NCI-H69 (cell line): ENCODE measurements at regions not wholly inside any gene's neighbourhood (a gene's known extent, or its start where the extent isn't known, plus 50 kb on each side); places are given as distances from the start of the nearest gene placed in this dataset.

Experiments used
- DNase-seq: peaks from one replicate; lab custom pipeline; 2025; lab: John Stamatoyannopoulos, UW

GRCh38 chr10:3523309-3524050, 261.5 kb downstream of the KLF6 start:
- DNase-seq = no peak

GRCh38 chr10:3516923-3517255, 268.1 kb downstream of the KLF6 start:
- no peak for DNase-seq

GRCh38 chr10:3516234-3516922, 268.6 kb downstream of the KLF6 start:
- DNase-seq = no peak

- no peak for DNase-seq
Observed at GRCh38 chr10:3514691-3515090, 270.3 kb downstream of the KLF6 start.

- peak; percentile 11 for DNase-seq
Observed at GRCh38 chr10:3512263-3512662, 272.7 kb downstream of the KLF6 start.

- DNase-seq = no peak
Observed at GRCh38 chr10:3511483-3511882, 273.5 kb downstream of the KLF6 start.

- no peak for DNase-seq
Observed at GRCh38 chr10:3510741-3511140, 274.3 kb downstream of the KLF6 start.

- DNase-seq = no peak
Observed at GRCh38 chr10:3509355-3509754, 275.7 kb downstream of the KLF6 start.

- peak; percentile 37 for DNase-seq
Observed at GRCh38 chr10:3503299-3503698, 281.7 kb downstream of the KLF6 start.

- peak; percentile 97 for DNase-seq
Observed at GRCh38 chr10:3502673-3503072, 282.3 kb downstream of the KLF6 start.

- DNase-seq = peak; percentile 9
Observed at GRCh38 chr10:3500408-3500856, 284.6 kb downstream of the KLF6 start.

- no peak for DNase-seq
Observed at GRCh38 chr10:3499120-3499519, 285.9 kb downstream of the KLF6 start.

- DNase-seq = no peak
Observed at GRCh38 chr10:3497581-3497980, 287.4 kb downstream of the KLF6 start.

GRCh38 chr10:3496138-3496537, 288.9 kb downstream of the KLF6 start:
- no peak for DNase-seq

GRCh38 chr10:3495281-3495680, 289.7 kb downstream of the KLF6 start:
- DNase-seq = peak; percentile 11

- no peak for DNase-seq
Observed at GRCh38 chr10:3494838-3495230, 290.2 kb downstream of the KLF6 start.

- no peak for DNase-seq
Observed at GRCh38 chr10:3494131-3494837, 290.7 kb downstream of the KLF6 start.

- DNase-seq = no peak
Observed at GRCh38 chr10:3493621-3494020, 291.4 kb downstream of the KLF6 start.

GRCh38 chr10:3491571-3491970, 293.4 kb downstream of the KLF6 start:
- DNase-seq = no peak

- DNase-seq = no peak
Observed at GRCh38 chr10:3487228-3487627, 297.8 kb downstream of the KLF6 start.

GRCh38 chr10:3486346-3487065, 298.5 kb downstream of the KLF6 start:
- DNase-seq = peak; percentile 87

- no peak for DNase-seq
Observed at GRCh38 chr10:3485057-3485686, 299.8 kb downstream of the KLF6 start.
